Colonic mucosa (tissue), 4 donors: ENCODE measurements at regions not wholly inside any gene's neighbourhood (a gene's known extent, or its start where the extent isn't known, plus 50 kb on each side); places are given as distances from the start of the nearest gene placed in this dataset.

Experiments
- DNase-seq: peaks from one replicate; pipeline ENCODE4 v3.0.0-alpha.2; 2020
- H3K27ac ChIP-seq: fragments of 200-600 bp; one replicate; pipeline ENCODE4 v1.8.0; 2021
- H3K27me3 ChIP-seq: fragments of 200-600 bp; one replicate; pipeline ENCODE4 v1.8.0; 2021
- H3K36me3 ChIP-seq: fragments of 200-600 bp; one replicate; pipeline ENCODE4 v1.8.0; 2021
- H3K4me1 ChIP-seq: fragments of 200-600 bp; one replicate; pipeline ENCODE4 v1.8.0; 2021; ENCODE audit warnings: mild to moderate bottlenecking
- H3K4me3 ChIP-seq: fragments of 200-600 bp; one replicate; pipeline ENCODE4 v1.8.0; 2021
- H3K9ac ChIP-seq, 2 donors: one replicate each; pipeline ENCODE4 v1.7.0; 2013; ENCODE audit warnings: control low read depth in 2 of 2, low read depth in 2 of 2, low read length in 2 of 2
- H3K9me3 ChIP-seq: fragments of 200-600 bp; one replicate; pipeline ENCODE4 v1.8.0; 2021
- intact Hi-C: fragments of 100-400 bp; cut with DNase I; formaldehyde crosslinking; loops from one replicate; pipeline ENCODE4 v1.14.1; 2022
- TF ChIP-seq, protein P1 (sequence below): fragments of 200-600 bp; IDR thresholded peaks from one replicate; pipeline ENCODE4 v1.8.0; 2022; ENCODE audit warnings: antibody characterized with exemption, mild to moderate bottlenecking
- donor health status: healthy.
- donor health status: DM: no; HTN: no; CAD: no.
- donor health status: DM: no; HTN: no; CAD: no.

DNA sequence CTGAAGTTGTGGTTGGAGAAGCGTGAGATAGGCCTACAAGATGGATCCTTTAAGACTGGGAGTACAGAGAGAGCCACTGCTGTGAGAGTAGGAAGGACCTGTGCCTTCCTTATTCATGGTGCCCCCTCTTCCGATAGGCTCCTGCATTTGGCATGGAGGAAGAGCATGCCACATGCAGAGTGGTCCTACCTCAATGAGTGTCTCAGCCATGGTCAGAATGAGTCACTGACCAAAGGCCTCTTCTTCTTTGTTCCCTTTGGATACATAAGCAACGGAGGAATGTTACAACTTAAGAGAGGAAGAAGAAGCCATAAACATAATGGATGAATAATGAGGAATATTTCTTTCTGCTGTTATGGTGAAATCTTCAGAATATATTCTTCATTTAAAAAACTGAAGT lies 681.2 kb upstream of the GRM7 start:
- H3K27me3 ChIP-seq: no peaks in the 10 kb centered on the region
- no peaks in the 10 kb centered on the region for H3K36me3 ChIP-seq
- intact Hi-C loops: no loop called here
- no peak overlapping the region for H3K4me3 ChIP-seq
- DNase-seq: no peak
- TF ChIP-seq, protein P1, sequence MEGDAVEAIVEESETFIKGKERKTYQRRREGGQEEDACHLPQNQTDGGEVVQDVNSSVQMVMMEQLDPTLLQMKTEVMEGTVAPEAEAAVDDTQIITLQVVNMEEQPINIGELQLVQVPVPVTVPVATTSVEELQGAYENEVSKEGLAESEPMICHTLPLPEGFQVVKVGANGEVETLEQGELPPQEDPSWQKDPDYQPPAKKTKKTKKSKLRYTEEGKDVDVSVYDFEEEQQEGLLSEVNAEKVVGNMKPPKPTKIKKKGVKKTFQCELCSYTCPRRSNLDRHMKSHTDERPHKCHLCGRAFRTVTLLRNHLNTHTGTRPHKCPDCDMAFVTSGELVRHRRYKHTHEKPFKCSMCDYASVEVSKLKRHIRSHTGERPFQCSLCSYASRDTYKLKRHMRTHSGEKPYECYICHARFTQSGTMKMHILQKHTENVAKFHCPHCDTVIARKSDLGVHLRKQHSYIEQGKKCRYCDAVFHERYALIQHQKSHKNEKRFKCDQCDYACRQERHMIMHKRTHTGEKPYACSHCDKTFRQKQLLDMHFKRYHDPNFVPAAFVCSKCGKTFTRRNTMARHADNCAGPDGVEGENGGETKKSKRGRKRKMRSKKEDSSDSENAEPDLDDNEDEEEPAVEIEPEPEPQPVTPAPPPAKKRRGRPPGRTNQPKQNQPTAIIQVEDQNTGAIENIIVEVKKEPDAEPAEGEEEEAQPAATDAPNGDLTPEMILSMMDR: no peak
- no peaks in the 10 kb centered on the region for H3K9me3 ChIP-seq
- no peak overlapping the region for H3K9ac ChIP-seq
- H3K4me1 ChIP-seq: no peaks in the 10 kb centered on the region
- H3K27ac ChIP-seq: no peak overlapping the region

GRCh38 chr3:6180171-6180570 lies 680.7 kb upstream of the GRM7 start:
- DNase-seq: no peak

DNA sequence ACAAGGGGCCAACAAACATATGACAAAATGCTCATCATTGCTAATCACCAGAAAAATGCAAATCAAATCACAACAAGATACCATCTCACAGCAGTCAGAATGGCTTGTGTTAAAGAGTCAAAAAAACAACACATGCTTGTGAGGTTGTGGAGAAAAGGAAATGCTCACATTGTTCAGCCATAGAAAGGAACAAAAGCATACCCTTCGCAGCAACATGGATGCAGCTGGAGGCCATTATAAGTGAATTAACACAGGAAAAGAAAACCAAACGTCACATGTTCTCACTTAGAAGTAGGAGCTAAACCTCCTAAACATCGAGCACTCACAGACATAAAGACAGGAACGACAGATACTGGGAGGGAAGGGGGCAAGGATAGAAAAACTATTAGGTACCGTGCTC lies 678.4 kb upstream of the GRM7 start:
- no peak overlapping the region for H3K27ac ChIP-seq
- H3K36me3 ChIP-seq: no peaks in the 10 kb centered on the region
- H3K9ac ChIP-seq: no peak overlapping the region
- no peaks in the 10 kb centered on the region for H3K9me3 ChIP-seq
- intact Hi-C loops: no loop called here
- TF ChIP-seq, protein P1: no peak
- no peak for DNase-seq
- H3K27me3 ChIP-seq: no peaks in the 10 kb centered on the region
- H3K4me1 ChIP-seq: no peaks in the 10 kb centered on the region
- no peak overlapping the region for H3K4me3 ChIP-seq

More at GRCh38 chr3:6180171-6180570, 680.7 kb upstream of the GRM7 start:
- H3K4me3 ChIP-seq: no peak overlapping the region
- H3K27me3 ChIP-seq: no peaks in the 10 kb centered on the region
- no peaks in the 10 kb centered on the region for H3K4me1 ChIP-seq
- TF ChIP-seq, protein P1: no peak
- no peak overlapping the region for H3K27ac ChIP-seq
- no peaks in the 10 kb centered on the region for H3K36me3 ChIP-seq
- intact Hi-C loops: no loop called here
- no peaks in the 10 kb centered on the region for H3K9me3 ChIP-seq
- H3K9ac ChIP-seq: no peak overlapping the region

- no peak overlapping the region for H3K4me3 ChIP-seq
- H3K9me3 ChIP-seq: no peaks in the 10 kb centered on the region
- no peak overlapping the region for H3K27ac ChIP-seq
- intact Hi-C loops: no loop called here
- no peaks in the 10 kb centered on the region for H3K36me3 ChIP-seq
- H3K9ac ChIP-seq: no peak overlapping the region
- no peak for DNase-seq
- no peaks in the 10 kb centered on the region for H3K27me3 ChIP-seq
- TF ChIP-seq, protein P1: no peak
- H3K4me1 ChIP-seq: no peaks in the 10 kb centered on the region
These were observed 678.0 kb upstream of the GRM7 start for GRCh38 chr3:6182909-6183308.

- Histone ChIP-seq H3K27me3 (no peaks in the 10 kb centered on the region), H3K9me3 (no peaks in the 10 kb centered on the region), H3K36me3 (no peaks in the 10 kb centered on the region), H3K27ac (no peak overlapping the region), H3K4me1 (no peaks in the 10 kb centered on the region), H3K9ac (no peak overlapping the region), H3K4me3 (no peak overlapping the region)
- no peak for DNase-seq
- intact Hi-C loops: no loop called here
- TF ChIP-seq, protein P1: no peak
These were observed 671.5 kb upstream of the GRM7 start for GRCh38 chr3:6189384-6189783.

- Histone ChIP-seq H3K4me1 (no peaks in the 10 kb centered on the region), H3K27ac (no peak overlapping the region), H3K27me3 (no peaks in the 10 kb centered on the region), H3K4me3 (no peak overlapping the region), H3K9ac (no peak overlapping the region), H3K36me3 (no peaks in the 10 kb centered on the region), H3K9me3 (no peaks in the 10 kb centered on the region)
- TF ChIP-seq, protein P1: no peak
- intact Hi-C loops: loop anchor here (10.0 kb wide), 1 partner anchor 600 kb away; no protein-coding TSS in a partner anchor
- no peak for DNase-seq
These were observed 656.0 kb upstream of the GRM7 start for GRCh38 chr3:6204891-6205290.
